Hepatocyte (in vitro differentiated cells): ENCODE measurements at regions not wholly inside any gene's neighbourhood (a gene's known extent, or its start where the extent isn't known, plus 50 kb on each side); places are given as distances from the start of the nearest gene placed in this dataset.

Experiments
- EZH2phosphoT487 ChIP-seq: fragments of 200-600 bp; sonication (generic); IDR thresholded peaks from one replicate; pipeline ENCODE4 v1.6.1; 2018; ENCODE audit warnings: antibody characterized with exemption, mild to moderate bottlenecking, low read depth, moderate library complexity; ENCODE audit not compliant: unreplicated experiment, severe bottlenecking
- TF ChIP-seq, protein P1 (sequence below): fragments of 200-600 bp; sonication (generic); IDR thresholded peaks from 2 replicates; pipeline ENCODE4 v1.5.1; 2016; ENCODE audit warnings: antibody characterized with exemption, mild to moderate bottlenecking; ENCODE audit not compliant: poor library complexity

DNA sequence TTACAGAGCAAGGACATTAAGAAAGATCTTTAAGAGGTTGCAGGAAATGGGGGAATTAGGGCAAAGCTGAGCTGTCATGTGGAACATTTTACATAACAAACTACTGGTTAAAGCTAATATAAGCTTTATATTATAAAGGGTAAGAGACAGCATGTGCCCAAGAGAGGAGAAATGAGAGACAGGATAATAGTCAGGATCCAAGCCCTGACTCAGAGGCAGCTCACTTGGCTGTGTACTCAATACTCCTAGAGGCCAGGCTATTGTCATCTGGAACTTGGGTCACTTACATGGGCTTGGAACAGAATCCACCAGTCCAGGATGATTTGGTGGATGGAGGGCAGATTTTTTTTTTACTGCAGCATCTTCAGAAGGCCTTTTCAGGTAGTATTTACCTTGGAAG lies 418.6 kb upstream of the ZMIZ1 start:
- TF ChIP-seq, protein P1, sequence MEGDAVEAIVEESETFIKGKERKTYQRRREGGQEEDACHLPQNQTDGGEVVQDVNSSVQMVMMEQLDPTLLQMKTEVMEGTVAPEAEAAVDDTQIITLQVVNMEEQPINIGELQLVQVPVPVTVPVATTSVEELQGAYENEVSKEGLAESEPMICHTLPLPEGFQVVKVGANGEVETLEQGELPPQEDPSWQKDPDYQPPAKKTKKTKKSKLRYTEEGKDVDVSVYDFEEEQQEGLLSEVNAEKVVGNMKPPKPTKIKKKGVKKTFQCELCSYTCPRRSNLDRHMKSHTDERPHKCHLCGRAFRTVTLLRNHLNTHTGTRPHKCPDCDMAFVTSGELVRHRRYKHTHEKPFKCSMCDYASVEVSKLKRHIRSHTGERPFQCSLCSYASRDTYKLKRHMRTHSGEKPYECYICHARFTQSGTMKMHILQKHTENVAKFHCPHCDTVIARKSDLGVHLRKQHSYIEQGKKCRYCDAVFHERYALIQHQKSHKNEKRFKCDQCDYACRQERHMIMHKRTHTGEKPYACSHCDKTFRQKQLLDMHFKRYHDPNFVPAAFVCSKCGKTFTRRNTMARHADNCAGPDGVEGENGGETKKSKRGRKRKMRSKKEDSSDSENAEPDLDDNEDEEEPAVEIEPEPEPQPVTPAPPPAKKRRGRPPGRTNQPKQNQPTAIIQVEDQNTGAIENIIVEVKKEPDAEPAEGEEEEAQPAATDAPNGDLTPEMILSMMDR = no peak
- no peak for TF ChIP-seq EZH2phosphoT487
